ENCODE measurements at regions not wholly inside any gene's neighbourhood (a gene's known extent, or its start where the extent isn't known, plus 50 kb on each side); places are given as distances from the start of the nearest gene placed in this dataset.

- TF ChIP-seq CTCF (IDR thresholded peaks at IDR 0.05; ENCODE audit: insufficient read depth, low read depth, low read length) = no peak
- DNase-seq (ENCODE audit: low read depth) = no peak
- H3K4me3 ChIP-seq (ENCODE audit: low read depth, low read length) = no peak overlapping the region
Observed at GRCh38 chrX:68898598-68898997, 69.8 kb downstream of the EFNB1 start.

DNA sequence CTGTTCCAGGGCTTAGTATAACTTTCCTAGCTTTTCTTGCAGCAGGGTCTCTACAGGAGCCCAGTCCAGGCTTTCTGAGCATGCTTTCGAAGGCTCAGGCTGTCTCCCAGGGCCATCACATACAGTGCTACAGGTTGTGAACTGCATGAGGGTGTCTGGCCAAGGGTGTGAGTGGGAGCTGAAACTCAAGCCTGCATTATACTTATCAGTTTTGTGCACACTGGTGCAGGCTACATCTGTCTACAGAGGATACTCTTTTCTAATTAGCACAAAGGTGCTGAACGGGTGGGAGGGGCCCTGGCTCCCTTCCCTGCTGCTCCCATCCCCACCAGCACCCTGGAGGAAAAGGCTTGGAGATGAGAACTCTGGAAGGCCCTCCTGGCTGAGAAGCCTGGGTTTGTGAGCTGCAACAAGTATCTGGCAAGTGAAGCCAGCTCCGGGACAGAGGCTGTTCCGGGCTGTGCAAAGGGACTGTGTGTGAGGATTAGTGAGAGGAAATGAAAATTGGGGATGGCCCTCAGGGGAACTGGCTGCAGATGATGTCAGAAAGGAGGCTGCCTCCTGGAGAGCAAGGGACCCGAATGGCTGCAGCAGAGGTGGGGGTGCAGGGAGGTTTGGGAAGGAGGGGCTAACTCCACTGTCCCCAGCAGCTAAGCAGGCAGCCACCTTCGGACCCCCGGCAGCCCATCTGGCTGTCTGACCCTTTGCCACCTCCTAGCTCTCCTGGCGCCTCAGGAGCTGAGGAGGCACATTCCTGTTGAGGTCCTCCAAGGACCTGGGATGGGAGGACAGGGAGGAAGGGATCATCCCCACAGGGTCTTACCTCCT is 68.5 kb downstream of the EFNB1 start:
- no peak overlapping the region for H3K4me3 ChIP-seq (ENCODE audit: low read depth, low read length)
- no peak for DNase-seq (ENCODE audit: low read depth)
- TF ChIP-seq CTCF (IDR thresholded peaks at IDR 0.05; ENCODE audit: insufficient read depth, low read depth, low read length) = no peak

DNA sequence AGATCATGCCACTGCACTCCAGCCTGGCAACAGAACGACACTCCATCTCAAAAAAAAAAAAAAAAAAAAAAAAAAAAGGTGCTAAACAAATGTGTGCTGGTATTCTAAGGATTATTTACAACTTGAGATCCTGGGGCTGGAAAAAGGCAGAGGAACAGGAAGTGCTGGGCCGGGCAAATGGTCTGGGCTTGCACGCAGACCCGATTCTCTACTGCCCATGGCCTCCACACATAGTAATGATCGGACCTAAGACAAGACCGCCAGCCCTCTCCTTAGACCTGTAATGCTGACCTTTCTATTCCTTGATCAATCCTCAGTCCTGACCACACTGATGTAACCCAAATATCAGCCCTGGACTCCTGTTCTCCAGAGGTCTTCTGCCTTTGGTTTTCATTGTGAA is 67.8 kb downstream of the EFNB1 start:
- H3K4me3 ChIP-seq (ENCODE audit: low read depth, low read length) = no peak overlapping the region
- TF ChIP-seq CTCF (IDR thresholded peaks at IDR 0.05; ENCODE audit: insufficient read depth, low read depth, low read length) = no peak
- no peak for DNase-seq (ENCODE audit: low read depth)

DNA sequence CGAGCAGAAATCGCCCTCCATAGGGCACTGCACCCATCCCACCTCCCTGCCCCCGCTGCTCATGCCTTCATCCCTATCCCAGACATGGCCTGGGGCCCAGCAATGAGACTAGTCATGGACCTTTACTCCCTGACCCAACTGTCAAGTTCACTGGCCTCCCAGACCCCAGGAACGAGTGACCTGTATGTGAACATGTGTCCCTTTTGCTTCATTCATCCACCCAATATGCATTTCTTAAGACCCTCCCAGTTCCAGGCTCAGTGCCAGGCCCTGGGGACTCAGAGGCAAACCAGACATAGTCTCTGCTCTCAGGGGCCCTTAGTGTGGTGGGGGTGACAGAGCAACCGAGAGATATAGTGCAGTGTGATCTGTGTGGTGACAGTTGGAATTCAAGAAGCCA is 67.0 kb downstream of the EFNB1 start:
- no peak for TF ChIP-seq CTCF (IDR thresholded peaks at IDR 0.05; ENCODE audit: insufficient read depth, low read depth, low read length)
- H3K4me3 ChIP-seq (ENCODE audit: low read depth, low read length) = no peak overlapping the region
- DNase-seq (ENCODE audit: low read depth) = no peak

DNA sequence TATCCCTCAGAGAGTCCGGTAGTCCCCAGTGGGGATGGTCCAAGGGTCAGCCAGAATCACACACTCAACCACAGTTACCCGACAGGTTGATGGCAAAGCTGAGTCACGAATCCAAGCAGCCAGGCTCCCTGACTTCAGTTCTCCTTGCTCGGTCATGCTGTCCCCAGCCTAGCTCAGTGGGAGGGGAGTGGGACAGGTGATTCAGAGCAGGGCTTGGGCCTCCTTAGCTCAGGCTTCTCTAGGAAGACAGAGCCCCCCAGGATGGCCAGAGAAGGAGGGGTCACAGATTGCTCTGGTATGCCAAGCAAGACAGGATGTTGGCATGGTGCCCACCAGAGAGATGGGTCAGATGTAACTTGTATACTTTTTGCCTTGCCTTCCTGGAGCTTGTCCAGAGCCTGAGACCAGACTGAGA is 66.5 kb downstream of the EFNB1 start:
- DNase-seq (ENCODE audit: low read depth) = peak; percentile 12
- no peak for TF ChIP-seq CTCF (IDR thresholded peaks at IDR 0.05; ENCODE audit: insufficient read depth, low read depth, low read length)
- H3K4me3 ChIP-seq (ENCODE audit: low read depth, low read length) = no peak overlapping the region

DNA sequence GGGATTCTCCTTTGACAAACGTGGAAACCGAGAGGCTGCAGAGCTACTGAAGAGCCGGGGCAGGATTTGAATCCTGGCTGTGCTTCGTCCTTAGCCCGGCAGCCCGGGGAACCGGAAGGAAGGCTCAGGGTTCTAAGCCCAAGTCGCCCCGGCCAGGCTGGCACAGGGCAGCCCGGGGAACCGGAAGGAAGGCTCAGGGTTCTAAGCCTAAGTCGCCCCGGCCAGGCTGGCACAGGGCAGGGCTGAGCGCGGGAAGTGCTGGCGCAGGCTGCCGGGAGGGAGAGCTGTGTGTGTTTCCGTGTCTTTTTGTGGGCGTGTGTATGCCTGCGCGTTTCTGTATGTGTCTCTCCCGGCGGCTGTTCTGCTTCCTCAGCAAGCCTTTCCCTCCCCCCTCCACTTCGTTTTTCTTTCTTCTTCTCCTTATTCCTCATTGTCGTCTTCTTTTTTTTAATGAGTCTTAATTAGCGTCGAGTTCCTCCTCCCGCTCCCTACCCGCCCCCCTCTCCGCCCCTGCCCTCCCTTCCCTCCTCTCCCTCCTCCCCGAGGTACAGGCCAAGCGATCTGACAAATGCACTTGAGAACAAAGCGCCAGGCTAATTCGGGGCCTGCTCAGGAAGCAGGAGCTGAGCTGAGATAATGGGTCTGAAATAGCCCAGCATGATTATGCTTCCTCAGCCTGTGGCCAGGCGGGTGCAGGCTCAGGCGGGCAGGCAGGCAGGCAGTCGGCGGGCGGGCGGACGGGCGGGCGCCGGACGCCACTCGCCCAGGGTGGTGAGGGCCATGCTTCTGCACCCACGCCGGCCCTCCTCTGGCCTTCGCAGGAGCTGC is 65.9 kb downstream of the EFNB1 start:
- DNase-seq (ENCODE audit: low read depth) = peak; percentile 14
- no peak for TF ChIP-seq CTCF (IDR thresholded peaks at IDR 0.05; ENCODE audit: insufficient read depth, low read depth, low read length)
- no peak overlapping the region for H3K4me3 ChIP-seq (ENCODE audit: low read depth, low read length)

All from fibroblast of villous mesenchyme (primary cell).